ENCODE measurements at regions not wholly inside any gene's neighbourhood (a gene's known extent, or its start where the extent isn't known, plus 50 kb on each side); places are given as distances from the start of the nearest gene placed in this dataset.

DNA sequence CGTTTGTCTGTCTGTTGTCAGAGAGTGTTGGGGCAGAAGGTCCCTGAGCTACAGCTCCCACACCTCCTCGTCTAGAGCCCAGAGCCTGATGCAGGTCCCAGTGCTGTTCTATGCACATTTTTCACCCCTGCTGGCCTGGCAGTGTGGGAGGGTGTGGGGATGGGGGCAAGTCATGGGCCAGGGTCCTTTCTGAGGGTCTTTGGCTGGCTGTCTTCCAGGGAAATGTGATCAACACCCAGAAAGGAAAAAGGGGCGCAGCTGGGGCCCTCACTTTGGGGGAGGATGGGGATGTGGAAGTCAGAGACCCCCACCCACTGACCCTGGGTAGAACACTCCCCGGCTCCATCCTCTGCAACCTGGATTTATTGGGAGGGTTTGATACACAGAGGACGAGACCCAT lies 50.0 kb upstream of the ZNF716 start:
- H3K27ac ChIP-seq, result no peak overlapping the region
- TF ChIP-seq, protein P1, sequence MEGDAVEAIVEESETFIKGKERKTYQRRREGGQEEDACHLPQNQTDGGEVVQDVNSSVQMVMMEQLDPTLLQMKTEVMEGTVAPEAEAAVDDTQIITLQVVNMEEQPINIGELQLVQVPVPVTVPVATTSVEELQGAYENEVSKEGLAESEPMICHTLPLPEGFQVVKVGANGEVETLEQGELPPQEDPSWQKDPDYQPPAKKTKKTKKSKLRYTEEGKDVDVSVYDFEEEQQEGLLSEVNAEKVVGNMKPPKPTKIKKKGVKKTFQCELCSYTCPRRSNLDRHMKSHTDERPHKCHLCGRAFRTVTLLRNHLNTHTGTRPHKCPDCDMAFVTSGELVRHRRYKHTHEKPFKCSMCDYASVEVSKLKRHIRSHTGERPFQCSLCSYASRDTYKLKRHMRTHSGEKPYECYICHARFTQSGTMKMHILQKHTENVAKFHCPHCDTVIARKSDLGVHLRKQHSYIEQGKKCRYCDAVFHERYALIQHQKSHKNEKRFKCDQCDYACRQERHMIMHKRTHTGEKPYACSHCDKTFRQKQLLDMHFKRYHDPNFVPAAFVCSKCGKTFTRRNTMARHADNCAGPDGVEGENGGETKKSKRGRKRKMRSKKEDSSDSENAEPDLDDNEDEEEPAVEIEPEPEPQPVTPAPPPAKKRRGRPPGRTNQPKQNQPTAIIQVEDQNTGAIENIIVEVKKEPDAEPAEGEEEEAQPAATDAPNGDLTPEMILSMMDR (IDR thresholded peaks at IDR 0.05), result no peak
- no peak for TF ChIP-seq ZFX (IDR thresholded peaks at IDR 0.05; ENCODE audit: borderline replicate concordance)
